ENCODE measurements at regions not wholly inside any gene's neighbourhood (a gene's known extent, or its start where the extent isn't known, plus 50 kb on each side); places are given as distances from the start of the nearest gene placed in this dataset.

- no peaks in the 10 kb centered on the region for H3K9me3 Mint-ChIP-seq (ENCODE audit: unreplicated experiment)
- FAIRE-seq (no peak), DNase-seq (ENCODE audit: low read depth) (no peak)
- H3K36me3 Mint-ChIP-seq (ENCODE audit: low read depth, unreplicated experiment): no peaks in the 10 kb centered on the region
- no peak overlapping the region for H3K27ac Mint-ChIP-seq (ENCODE audit: unreplicated experiment)
- Histone ChIP-seq H3K79me2 (ENCODE audit: insufficient read depth, low read length) (no peaks in the 10 kb centered on the region), H3K4me3 (ENCODE audit: insufficient read depth, low read depth, low read length) (no peak overlapping the region), H4K20me1 (ENCODE audit: insufficient read depth, low read length) (no peaks in the 10 kb centered on the region), H3K4me2 (ENCODE audit: low read length) (no peak overlapping the region), H3K36me3 (ENCODE audit: insufficient read depth, low read length) (no peaks in the 10 kb centered on the region), H2AFZ (ENCODE audit: low read depth, low read length) (no peak overlapping the region), H3K4me1 (ENCODE audit: insufficient read depth, low read length) (no peaks in the 10 kb centered on the region), H3K9ac (ENCODE audit: low read length) (no peak overlapping the region), H3K9me3 (ENCODE audit: insufficient read depth, low read depth, low read length) (peaks cover 4% of the 10 kb centered on the region), H3K27me3 (ENCODE audit: insufficient read depth, low read length) (peaks cover 4% of the 10 kb centered on the region), H3K27ac (ENCODE audit: low read depth, low read length) (no peak overlapping the region)
- peaks cover 7% of the 10 kb centered on the region for H3K4me1 Mint-ChIP-seq (ENCODE audit: low read depth, unreplicated experiment)
- no peak overlapping the region for H3K4me3 Mint-ChIP-seq (ENCODE audit: unreplicated experiment)
- no peaks in the 10 kb centered on the region for H3K27me3 Mint-ChIP-seq (ENCODE audit: low read depth, unreplicated experiment)
- TF ChIP-seq EZH2 (IDR thresholded peaks at IDR 0.05; ENCODE audit: insufficient read depth, low read length): no peak
- TF ChIP-seq, protein P1, sequence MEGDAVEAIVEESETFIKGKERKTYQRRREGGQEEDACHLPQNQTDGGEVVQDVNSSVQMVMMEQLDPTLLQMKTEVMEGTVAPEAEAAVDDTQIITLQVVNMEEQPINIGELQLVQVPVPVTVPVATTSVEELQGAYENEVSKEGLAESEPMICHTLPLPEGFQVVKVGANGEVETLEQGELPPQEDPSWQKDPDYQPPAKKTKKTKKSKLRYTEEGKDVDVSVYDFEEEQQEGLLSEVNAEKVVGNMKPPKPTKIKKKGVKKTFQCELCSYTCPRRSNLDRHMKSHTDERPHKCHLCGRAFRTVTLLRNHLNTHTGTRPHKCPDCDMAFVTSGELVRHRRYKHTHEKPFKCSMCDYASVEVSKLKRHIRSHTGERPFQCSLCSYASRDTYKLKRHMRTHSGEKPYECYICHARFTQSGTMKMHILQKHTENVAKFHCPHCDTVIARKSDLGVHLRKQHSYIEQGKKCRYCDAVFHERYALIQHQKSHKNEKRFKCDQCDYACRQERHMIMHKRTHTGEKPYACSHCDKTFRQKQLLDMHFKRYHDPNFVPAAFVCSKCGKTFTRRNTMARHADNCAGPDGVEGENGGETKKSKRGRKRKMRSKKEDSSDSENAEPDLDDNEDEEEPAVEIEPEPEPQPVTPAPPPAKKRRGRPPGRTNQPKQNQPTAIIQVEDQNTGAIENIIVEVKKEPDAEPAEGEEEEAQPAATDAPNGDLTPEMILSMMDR (IDR thresholded peaks at IDR 0.05; ENCODE audit: insufficient read depth, low read depth, low read length): no peak
Measured at GRCh38 chr12:124110372-124110883, 137.4 kb downstream of the ZNF664 start.

DNA sequence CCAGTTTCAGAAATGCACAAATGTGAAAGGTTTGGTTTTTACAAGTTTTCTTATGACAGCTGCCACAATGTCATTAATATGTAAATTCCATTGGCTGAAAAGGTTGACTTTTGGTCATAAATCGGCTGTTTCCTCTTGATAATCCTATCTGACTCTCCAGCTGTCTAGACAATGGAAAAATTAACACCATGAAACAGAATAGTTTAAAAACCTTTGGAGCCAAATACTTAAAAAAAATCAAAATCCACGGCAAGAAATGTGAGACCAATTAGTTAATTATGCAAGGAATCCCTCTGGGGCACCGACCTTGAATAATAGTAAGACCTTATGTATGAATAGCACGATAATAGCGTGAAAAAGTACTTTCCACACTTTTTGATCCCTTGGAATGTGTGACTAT is 138.0 kb downstream of the ZNF664 start:
- Histone ChIP-seq H3K9me3 (ENCODE audit: insufficient read depth, low read depth, low read length) (peaks cover 4% of the 10 kb centered on the region), H3K4me3 (ENCODE audit: insufficient read depth, low read depth, low read length) (no peak overlapping the region), H2AFZ (ENCODE audit: low read depth, low read length) (no peak overlapping the region), H3K36me3 (ENCODE audit: insufficient read depth, low read length) (no peaks in the 10 kb centered on the region), H3K4me1 (ENCODE audit: insufficient read depth, low read length) (no peaks in the 10 kb centered on the region), H3K27ac (ENCODE audit: low read depth, low read length) (no peak overlapping the region), H3K9ac (ENCODE audit: low read length) (no peak overlapping the region), H3K4me2 (ENCODE audit: low read length) (no peak overlapping the region), H3K79me2 (ENCODE audit: insufficient read depth, low read length) (no peaks in the 10 kb centered on the region), H3K27me3 (ENCODE audit: insufficient read depth, low read length) (peaks cover 7% of the 10 kb centered on the region), H4K20me1 (ENCODE audit: insufficient read depth, low read length) (no peaks in the 10 kb centered on the region)
- H3K36me3 Mint-ChIP-seq (ENCODE audit: low read depth, unreplicated experiment): no peaks in the 10 kb centered on the region
- H3K4me3 Mint-ChIP-seq (ENCODE audit: unreplicated experiment): no peak overlapping the region
- DNase-seq (ENCODE audit: low read depth) (no peak), FAIRE-seq (no peak)
- H3K27ac Mint-ChIP-seq (ENCODE audit: unreplicated experiment): no peak overlapping the region
- H3K9me3 Mint-ChIP-seq (ENCODE audit: unreplicated experiment): no peaks in the 10 kb centered on the region
- peaks cover 7% of the 10 kb centered on the region for H3K4me1 Mint-ChIP-seq (ENCODE audit: low read depth, unreplicated experiment)
- no peak for TF ChIP-seq EZH2 (IDR thresholded peaks at IDR 0.05; ENCODE audit: insufficient read depth, low read length)
- TF ChIP-seq, protein P1 (IDR thresholded peaks at IDR 0.05; ENCODE audit: insufficient read depth, low read depth, low read length): no peak
- H3K27me3 Mint-ChIP-seq (ENCODE audit: low read depth, unreplicated experiment): peaks cover under 1% of the 10 kb centered on the region

DNA sequence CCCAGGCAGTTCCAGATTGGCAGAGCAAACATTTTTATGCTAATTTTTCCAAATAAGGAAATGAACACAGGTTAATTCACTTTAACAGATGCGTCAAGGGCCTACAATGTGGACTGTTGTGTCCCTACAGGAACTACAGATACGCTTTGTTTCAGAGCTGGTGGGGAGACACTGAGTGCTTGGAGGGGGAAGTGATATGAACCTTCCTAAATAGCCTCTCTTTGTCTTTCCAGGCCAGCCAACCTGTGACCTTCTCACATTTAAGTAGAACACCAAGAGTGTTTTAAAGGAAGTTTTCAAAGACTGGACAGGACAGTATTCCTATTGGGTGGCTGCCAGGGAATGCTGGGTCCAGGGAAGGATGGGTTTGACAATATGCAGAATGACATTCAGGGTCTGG is 141.3 kb downstream of the ZNF664 start:
- Histone ChIP-seq H3K9ac (ENCODE audit: low read length) (no peak overlapping the region), H3K36me3 (ENCODE audit: insufficient read depth, low read length) (no peaks in the 10 kb centered on the region), H3K27ac (ENCODE audit: low read depth, low read length) (no peak overlapping the region), H3K9me3 (ENCODE audit: insufficient read depth, low read depth, low read length) (peaks cover 4% of the 10 kb centered on the region), H3K4me1 (ENCODE audit: insufficient read depth, low read length) (no peaks in the 10 kb centered on the region), H3K4me3 (ENCODE audit: insufficient read depth, low read depth, low read length) (no peak overlapping the region), H3K79me2 (ENCODE audit: insufficient read depth, low read length) (no peaks in the 10 kb centered on the region), H3K27me3 (ENCODE audit: insufficient read depth, low read length) (peaks cover 8% of the 10 kb centered on the region), H4K20me1 (ENCODE audit: insufficient read depth, low read length) (no peaks in the 10 kb centered on the region), H3K4me2 (ENCODE audit: low read length) (no peak overlapping the region), H2AFZ (ENCODE audit: low read depth, low read length) (no peak overlapping the region)
- peaks cover 8% of the 10 kb centered on the region for H3K27me3 Mint-ChIP-seq (ENCODE audit: low read depth, unreplicated experiment)
- H3K27ac Mint-ChIP-seq (ENCODE audit: unreplicated experiment): no peak overlapping the region
- H3K36me3 Mint-ChIP-seq (ENCODE audit: low read depth, unreplicated experiment): no peaks in the 10 kb centered on the region
- H3K4me3 Mint-ChIP-seq (ENCODE audit: unreplicated experiment): no peak overlapping the region
- peaks cover 2% of the 10 kb centered on the region for H3K4me1 Mint-ChIP-seq (ENCODE audit: low read depth, unreplicated experiment)
- DNase-seq (ENCODE audit: low read depth) (no peak), FAIRE-seq (no peak)
- TF ChIP-seq, protein P1 (IDR thresholded peaks at IDR 0.05; ENCODE audit: insufficient read depth, low read depth, low read length): no peak
- TF ChIP-seq EZH2 (IDR thresholded peaks at IDR 0.05; ENCODE audit: insufficient read depth, low read length): no peak
- no peaks in the 10 kb centered on the region for H3K9me3 Mint-ChIP-seq (ENCODE audit: unreplicated experiment)
